Mesothelial cell of epicardium (in vitro differentiated cells): ENCODE measurements at regions not wholly inside any gene's neighbourhood (a gene's known extent, or its start where the extent isn't known, plus 50 kb on each side); places are given as distances from the start of the nearest gene placed in this dataset.
A peak's percentile ranks its signal among the peaks of the same experiment; 100 is the strongest.

ENCODE experiments used
- DNase-seq, 2 experiments: peaks; one replicate each; pipeline ENCODE4 v3.0.0; 2021; ENCODE audit warnings: low spot score in 2 of 2; ENCODE audit not compliant: unreplicated experiment in 2 of 2
- H3K27ac Mint-ChIP-seq: 2 replicates; pipeline ENCODE4 v1.8.0; 2021; ENCODE audit warnings: mixed read lengths
- H3K27me3 Mint-ChIP-seq: 2 replicates; pipeline ENCODE4 v1.8.0; 2021; ENCODE audit warnings: low read depth, mixed read lengths
- H3K36me3 Mint-ChIP-seq: 2 replicates; pipeline ENCODE4 v1.8.0; 2021; ENCODE audit warnings: mixed read lengths
- H3K4me1 Mint-ChIP-seq: 2 replicates; pipeline ENCODE4 v1.8.0; 2021; ENCODE audit warnings: mixed read lengths
- H3K4me3 Mint-ChIP-seq: 2 replicates; pipeline ENCODE4 v1.8.0; 2021; ENCODE audit warnings: mild to moderate bottlenecking, moderate library complexity, mixed read lengths
- H3K9me3 Mint-ChIP-seq: 2 replicates; pipeline ENCODE4 v1.8.0; 2021; ENCODE audit warnings: mixed read lengths
- CTCF ChIP-seq: fragments of 200-600 bp; sonication (generic); IDR thresholded peaks from one replicate; pipeline ENCODE4 v1.5.0; 2021; ENCODE audit warnings: antibody characterized with exemption; ENCODE audit not compliant: unreplicated experiment

GRCh38 chr6:113320653-113321052, 536.5 kb upstream of the MARCKS start:
- no peak overlapping the region for H3K4me3 Mint-ChIP-seq
- no peaks in the 10 kb centered on the region for H3K36me3 Mint-ChIP-seq
- DNase-seq, result no peak
- H3K4me1 Mint-ChIP-seq, result peaks cover 15% of the 10 kb centered on the region
- no peak overlapping the region for H3K27ac Mint-ChIP-seq
- no peaks in the 10 kb centered on the region for H3K27me3 Mint-ChIP-seq
- no peak for TF ChIP-seq CTCF
- H3K9me3 Mint-ChIP-seq, result peaks cover 10% of the 10 kb centered on the region

- H3K4me3 Mint-ChIP-seq, result no peak overlapping the region
- no peak for TF ChIP-seq CTCF
- H3K9me3 Mint-ChIP-seq, result peaks cover 10% of the 10 kb centered on the region
- no peak for DNase-seq
- no peak overlapping the region for H3K27ac Mint-ChIP-seq
- H3K4me1 Mint-ChIP-seq, result no peaks in the 10 kb centered on the region
- H3K27me3 Mint-ChIP-seq, result no peaks in the 10 kb centered on the region
- no peaks in the 10 kb centered on the region for H3K36me3 Mint-ChIP-seq
Measured at GRCh38 chr6:113326781-113327180, 530.4 kb upstream of the MARCKS start.

GRCh38 chr6:113328886-113329381, 528.2 kb upstream of the MARCKS start:
- Mint-ChIP-seq H3K4me3 (no peak overlapping the region), H3K9me3 (peaks cover 10% of the 10 kb centered on the region), H3K27me3 (no peaks in the 10 kb centered on the region), H3K4me1 (no peaks in the 10 kb centered on the region), H3K36me3 (no peaks in the 10 kb centered on the region), H3K27ac (peak overlapping the region; percentile 21)
- no peak for TF ChIP-seq CTCF
- no peak for DNase-seq

- no peak for DNase-seq
- H3K4me1 Mint-ChIP-seq, result no peaks in the 10 kb centered on the region
- TF ChIP-seq CTCF, result no peak
- no peak overlapping the region for H3K4me3 Mint-ChIP-seq
- H3K36me3 Mint-ChIP-seq, result no peaks in the 10 kb centered on the region
- H3K9me3 Mint-ChIP-seq, result peaks cover 3% of the 10 kb centered on the region
- no peak overlapping the region for H3K27ac Mint-ChIP-seq
- no peaks in the 10 kb centered on the region for H3K27me3 Mint-ChIP-seq
Measured at GRCh38 chr6:113329942-113330635, 527.1 kb upstream of the MARCKS start.

GRCh38 chr6:113330636-113330946, 526.6 kb upstream of the MARCKS start:
- no peaks in the 10 kb centered on the region for H3K4me1 Mint-ChIP-seq
- H3K27me3 Mint-ChIP-seq, result no peaks in the 10 kb centered on the region
- H3K27ac Mint-ChIP-seq, result no peak overlapping the region
- TF ChIP-seq CTCF, result no peak
- no peak for DNase-seq
- no peaks in the 10 kb centered on the region for H3K36me3 Mint-ChIP-seq
- no peak overlapping the region for H3K4me3 Mint-ChIP-seq
- H3K9me3 Mint-ChIP-seq, result no peaks in the 10 kb centered on the region

GRCh38 chr6:113331021-113331420, 526.1 kb upstream of the MARCKS start:
- TF ChIP-seq CTCF, result no peak
- Mint-ChIP-seq H3K4me3 (no peak overlapping the region), H3K9me3 (no peaks in the 10 kb centered on the region), H3K27me3 (no peaks in the 10 kb centered on the region), H3K4me1 (no peaks in the 10 kb centered on the region), H3K36me3 (no peaks in the 10 kb centered on the region), H3K27ac (no peak overlapping the region)
- DNase-seq, result no peak
